Activated CD4-positive, CD25-positive, alpha-beta regulatory T cell treated with anti-CD3 and anti-CD28 coated beads, Interleukin-2, amount 50 U/mL, for 24 hours (primary cell): ENCODE measurements at regions not wholly inside any gene's neighbourhood (a gene's known extent, or its start where the extent isn't known, plus 50 kb on each side); places are given as distances from the start of the nearest gene placed in this dataset.
"Not testable (repeated sequence)": the region's sequence is repeated elsewhere in the genome, so short reads cannot be mapped to it uniquely, and the experiment has no call there.

Experiments used
- ATAC-seq, 2 donors: fragments of 150-1000 bp; cut with Tn5 transposase; one replicate each; pipeline ENCODE4 v1.10.0; 2021; ENCODE audit warnings: mild to moderate bottlenecking in 1 of 2, moderate library complexity in 1 of 2

DNA sequence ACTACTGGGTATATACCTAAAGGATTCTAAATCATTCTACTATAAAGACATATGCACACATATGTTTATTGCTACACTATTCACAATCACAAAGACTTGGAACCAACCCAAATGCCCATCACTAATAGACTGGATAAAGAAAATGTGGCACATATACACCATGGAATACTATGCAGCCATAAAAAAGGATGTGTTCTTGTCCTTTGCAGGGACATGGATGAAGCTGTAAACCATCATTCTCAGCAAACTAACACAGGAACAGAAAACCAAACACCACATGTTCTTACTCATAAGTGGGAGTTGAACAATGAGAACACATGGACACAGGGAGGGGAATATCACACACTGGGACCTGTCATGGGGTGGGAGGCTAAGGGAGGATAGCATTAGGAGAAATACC lies 249.0 kb downstream of the SLCO4C1 start:
- not testable (repeated sequence) for ATAC-seq

DNA sequence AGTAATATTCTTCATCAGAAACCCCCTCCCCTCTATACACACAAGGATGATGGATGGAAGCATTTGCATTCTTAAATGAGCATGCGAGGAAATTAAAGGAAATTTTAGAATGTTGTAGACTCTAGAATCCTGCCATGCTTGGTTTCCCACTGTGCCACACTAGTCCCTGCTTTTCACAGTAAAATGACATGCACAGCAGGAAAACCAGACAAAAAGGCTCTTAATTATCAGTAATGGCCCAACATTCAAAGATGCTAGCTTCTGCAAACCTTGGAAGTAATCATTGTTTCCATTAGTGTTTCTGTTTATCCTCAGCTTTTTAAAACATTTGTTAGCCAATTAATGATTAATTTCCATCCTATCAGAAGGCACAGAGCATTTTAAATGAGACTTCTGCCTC lies 255.8 kb downstream of the SLCO4C1 start:
- no peak for ATAC-seq

DNA sequence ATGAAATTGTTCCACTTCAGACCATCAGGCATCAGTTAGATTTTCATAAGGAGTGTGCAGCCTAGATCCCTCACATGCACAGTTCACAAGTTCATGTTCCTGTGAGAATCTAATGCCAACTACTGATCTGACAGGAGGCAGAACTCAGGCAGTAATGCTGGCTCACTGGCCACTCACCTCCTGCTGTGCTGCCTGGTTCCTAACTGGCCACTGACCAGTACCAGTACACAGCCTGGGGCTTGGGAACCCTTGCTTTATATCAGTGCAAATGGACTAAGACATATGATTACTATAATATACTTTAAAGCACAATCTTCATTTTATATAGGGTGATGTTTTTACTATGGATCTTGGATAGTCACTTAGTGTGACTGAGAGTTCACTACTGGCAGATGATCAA lies 259.2 kb downstream of the SLCO4C1 start:
- no peak for ATAC-seq

DNA sequence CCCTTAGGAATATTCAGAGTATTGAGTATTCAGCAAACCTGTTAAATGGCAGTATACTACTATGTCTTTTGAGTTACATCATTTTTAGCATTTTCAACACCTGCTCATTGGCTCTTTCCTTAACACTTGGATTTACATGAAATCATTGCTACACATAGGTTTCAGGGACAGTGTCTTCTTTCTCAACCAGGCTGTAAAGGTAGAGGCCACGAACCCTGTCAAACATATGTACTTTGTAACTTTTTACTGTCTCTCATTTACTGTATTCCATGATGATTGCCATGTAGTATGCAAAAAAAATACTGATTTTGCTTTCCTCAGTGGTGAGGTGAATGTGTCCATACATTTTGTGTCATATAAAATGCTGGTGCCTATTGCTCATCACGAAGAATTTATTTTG lies 264.4 kb downstream of the SLCO4C1 start:
- ATAC-seq: no peak

DNA sequence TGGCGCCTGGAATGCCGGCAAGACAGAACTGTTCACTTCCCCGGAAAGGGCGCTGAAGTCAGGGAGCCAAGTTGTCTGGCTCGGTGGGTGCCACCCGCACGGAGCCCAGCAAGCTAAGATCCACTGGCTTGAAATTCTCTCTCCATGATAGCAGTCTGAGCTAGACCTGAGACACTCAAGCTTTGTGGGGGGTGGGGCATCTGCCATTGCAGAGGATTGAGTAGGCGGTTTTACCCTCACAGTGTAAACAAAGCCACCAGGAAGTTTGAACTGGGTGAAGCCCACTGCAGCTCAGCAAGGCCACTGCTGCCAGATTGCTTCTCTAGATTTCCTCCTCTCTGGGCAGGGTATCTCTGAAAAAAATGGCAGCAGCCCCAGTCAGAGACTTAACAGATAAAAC lies 277.4 kb downstream of the SLCO4C1 start:
- no peak for ATAC-seq

DNA sequence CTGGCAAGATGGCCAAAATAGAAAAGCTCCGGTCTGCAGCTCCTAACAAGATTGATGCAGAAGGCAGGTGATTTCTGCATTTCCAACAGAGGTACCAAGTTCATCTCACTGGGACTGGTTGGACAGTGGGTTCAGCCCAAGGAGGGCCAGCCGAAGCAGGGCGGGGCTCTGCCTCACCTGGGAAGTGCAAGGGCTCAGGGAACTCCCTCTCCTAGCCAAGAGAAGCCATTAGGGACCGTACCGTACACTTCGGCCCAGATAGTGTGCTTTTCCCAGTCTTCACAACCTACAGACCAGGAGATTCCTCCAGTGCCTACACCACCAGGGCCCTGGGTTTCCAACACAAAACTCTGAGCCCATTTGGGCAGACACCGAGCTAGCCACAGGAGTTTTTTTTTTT lies 277.8 kb downstream of the SLCO4C1 start:
- no peak for ATAC-seq

DNA sequence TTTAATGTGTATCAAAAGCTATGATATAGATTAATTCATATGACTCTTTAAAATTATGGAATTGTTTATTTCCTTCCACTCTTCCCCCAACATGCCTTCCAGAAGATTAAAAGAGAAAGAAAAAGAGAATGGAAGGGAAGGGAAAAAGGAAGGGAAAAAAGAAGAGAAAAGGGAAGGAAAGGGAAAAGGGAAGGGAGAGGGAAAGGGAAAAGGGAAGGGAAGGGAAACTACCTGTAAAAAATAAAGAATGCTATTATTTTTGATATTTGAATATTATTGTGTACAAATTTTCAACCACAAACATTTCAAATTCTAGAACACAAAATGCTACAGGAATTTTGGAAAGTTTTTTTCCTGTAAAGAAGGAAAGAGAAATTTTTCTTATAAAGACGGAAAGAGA lies 281.7 kb downstream of the SLCO4C1 start:
- no peak for ATAC-seq

DNA sequence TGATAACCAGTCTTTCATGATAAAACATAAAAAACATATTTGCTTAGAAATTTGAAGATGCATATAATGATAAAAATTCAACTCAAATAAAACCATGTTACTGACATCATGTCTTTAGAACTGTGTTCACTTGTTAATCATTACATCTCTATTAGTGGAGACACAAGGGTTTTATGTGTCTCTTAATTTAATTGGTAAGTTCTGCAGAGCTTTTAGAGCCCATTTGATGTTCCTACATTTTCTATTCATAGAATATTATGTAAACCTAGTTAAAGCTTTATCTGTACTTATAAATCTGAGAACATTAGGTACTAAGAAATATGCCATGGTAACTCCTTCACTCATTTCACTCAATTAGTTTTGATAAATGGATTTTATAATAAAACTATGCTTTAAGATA lies 285.4 kb downstream of the SLCO4C1 start:
- ATAC-seq: no peak

DNA sequence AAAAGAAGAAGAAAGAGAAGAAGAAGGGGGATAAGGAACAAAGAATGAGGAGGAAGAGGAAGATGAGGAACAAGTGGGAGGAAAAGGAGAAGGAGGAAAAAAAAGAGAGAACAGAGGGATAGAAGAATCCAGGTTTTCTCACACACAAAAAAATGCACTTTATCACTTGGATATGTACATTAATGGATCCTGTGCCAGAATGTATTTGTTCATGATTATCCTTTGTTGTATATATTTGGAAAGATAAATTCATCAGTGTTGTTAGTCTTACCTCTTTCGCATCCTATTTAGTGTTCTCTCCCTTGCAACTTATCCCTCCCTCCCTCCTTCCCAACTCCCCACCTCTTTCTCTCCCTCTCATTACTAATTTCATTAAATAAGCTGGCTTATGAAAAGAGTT lies 298.8 kb downstream of the SLCO4C1 start:
- ATAC-seq: no peak

DNA sequence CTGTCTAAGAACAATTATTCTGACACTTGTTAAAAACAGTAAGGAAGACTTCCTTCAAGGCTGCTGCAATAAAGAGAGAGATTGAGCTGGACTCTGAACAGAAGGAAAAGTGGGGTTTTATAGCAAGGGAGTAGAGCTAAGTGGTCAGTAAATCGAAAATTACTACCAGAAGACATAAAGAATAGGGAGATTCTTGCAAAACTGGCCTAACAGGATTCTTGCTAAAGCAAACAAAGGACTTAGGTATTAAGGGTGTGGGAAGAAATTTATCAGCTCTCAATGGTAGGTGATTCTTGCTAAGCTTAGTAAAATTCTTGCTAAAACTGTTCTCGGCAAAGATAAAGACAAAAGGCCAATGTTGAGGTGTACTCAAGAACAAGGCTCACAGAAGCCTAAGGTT lies 300.5 kb downstream of the SLCO4C1 start:
- ATAC-seq: no peak

DNA sequence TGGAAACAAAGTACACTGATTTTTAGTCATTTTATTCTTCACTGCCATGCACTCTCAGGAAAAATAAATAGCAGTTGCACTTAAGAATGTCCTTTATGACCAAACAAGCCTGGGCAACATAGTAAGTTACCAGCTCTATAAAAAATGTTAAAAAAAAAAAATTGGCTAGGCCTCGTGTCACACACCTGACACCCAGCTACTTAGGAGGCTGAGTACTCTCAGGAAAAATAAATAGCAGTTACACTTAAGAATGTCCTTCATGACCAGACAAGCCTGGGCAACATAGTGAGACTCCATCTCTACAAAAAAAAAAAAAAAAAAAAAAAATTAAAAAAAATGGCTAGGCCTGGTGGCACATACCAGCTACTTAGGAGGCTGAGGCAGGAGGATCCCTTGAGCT lies 304.6 kb downstream of the SLCO4C1 start:
- ATAC-seq: no peak

DNA sequence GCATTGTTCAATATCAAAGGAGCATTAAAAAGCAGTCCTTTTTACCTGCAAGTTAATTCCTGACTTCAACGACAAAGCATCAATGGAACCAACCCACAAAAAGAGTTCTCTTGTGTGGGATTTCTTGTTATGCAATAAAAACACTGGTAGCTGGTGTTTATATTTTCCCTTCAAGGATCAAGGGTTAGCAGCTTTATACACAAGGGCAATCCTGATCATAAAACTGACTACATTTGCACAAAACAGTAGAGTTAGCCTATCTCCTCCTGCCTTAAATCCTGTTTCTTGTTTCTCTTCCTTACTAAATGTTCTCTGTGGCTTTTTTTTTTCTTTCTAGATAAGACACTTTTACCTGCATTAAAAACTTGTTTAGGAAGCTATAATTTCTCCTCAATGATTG lies 306.4 kb downstream of the SLCO4C1 start:
- ATAC-seq: no peak

DNA sequence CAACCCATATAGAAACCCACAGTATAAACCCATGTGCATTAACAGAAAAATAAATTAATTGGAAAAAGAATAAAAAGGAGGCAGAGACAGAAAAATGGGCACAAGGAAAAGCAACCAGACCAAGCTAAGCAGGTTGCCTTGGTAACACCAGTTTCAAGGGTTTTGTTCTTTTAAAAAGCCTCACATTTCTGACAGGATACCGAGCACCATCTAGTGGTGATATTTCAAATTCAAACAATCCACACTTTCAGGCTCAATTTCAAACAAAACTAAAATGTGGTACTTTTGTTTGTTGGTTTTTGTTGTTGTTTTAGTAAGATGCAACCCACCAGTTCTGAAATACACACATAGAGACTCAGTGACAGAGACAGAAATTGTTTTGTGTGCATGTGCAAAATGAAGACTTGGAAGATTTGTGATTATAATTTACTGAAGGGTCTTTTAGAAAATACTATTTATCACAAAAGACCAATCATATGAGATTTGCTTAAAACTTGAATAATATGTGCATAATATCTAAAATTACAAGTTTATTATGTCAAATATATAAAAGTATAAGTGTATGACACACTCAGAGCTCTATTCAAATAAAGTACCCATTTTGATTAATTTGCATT lies 318.2 kb downstream of the SLCO4C1 start:
- ATAC-seq: no peak

DNA sequence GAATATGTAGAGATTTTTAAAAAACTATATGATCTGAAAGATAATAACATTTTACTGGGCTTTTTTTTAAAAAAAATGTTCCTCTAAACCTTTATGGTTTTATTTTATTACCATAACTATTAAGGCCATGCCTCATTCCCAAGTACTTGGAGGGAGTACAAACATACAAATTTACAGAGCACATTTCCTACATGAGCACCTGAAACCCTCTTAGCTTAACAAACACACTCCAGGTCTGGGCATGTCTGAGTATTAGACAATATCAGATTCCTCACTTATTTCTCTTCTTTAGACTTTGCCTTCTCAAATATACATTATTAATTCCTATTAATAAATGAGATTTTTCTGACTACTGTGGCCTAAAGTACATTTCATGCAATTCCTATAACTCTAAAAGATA lies 319.2 kb downstream of the SLCO4C1 start:
- ATAC-seq: no peak

DNA sequence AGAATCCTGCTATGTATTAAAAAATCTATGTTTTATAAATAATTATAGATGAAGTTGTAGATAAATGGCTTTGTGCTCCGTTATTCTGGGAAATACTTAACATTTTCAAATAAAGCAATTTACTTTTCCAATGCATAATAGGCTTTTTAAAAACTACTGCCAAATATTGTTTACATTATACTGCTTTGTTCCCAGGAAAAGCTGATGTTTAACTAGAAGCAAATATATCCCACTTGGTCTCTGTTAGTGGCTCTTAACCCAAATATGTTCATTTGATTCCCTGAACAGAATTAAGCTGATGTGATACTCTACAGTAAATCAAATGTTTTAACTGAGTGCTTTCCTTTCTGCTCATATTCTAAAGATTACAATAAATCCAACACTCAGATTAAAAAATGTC lies 326.3 kb downstream of the SLCO4C1 start:
- ATAC-seq: no peak

DNA sequence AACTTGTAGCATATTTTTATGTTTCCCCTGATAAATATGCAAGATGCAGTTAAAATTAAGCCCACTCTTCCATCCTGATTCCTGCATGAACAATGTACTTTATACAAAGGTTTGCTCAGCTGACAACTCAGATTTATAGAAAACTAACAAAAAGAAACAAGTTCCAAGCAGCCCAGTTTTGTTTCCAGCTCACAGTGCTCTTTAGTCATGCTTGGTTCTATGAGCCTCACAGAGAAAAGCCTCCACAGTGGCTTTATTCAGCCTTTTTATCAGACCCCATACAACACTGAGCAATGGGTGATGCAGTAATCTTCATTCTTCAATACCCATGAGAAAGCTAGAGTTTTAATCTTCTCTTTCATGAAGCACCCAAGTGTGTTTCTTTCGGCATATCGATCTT lies 329.6 kb downstream of the SLCO4C1 start:
- ATAC-seq: no peak

DNA sequence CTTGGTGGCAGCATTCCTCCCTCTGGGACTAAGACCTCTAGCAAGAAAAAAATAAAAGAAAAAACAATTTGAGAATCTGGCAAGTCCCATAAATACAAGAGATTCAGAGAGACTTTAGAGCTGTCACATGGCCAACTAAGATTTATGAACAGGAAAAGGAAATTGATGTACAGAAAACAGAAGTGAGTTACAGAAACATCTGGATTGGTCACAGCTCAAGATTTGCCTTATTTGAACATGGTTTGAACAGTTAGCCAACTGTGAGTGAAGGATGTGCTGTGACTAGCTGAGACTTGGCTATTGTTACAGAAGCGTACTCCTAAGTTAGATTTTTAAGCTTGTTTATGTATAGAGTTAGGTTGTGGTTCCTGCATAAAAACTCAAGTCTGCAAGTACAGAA lies 340.2 kb downstream of the SLCO4C1 start:
- ATAC-seq: no peak

DNA sequence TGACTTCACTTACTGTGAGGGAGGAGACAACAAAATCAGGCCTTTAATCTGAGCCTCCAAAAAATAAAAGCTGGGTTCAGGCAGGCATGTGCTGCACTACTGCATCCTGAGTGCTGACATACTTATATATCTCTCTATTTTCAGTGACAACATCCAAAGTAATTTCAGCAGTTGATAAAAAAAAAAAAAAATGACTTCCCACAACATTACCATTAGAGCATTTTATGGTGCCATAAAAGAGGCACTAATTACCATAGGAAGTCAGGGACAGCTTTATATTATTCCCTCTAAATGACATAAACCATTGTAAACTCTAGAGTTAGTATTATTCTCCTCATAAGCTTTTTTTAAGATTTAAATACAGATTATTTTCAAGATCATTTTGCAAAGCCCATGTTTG lies 346.1 kb downstream of the SLCO4C1 start:
- ATAC-seq: no peak

DNA sequence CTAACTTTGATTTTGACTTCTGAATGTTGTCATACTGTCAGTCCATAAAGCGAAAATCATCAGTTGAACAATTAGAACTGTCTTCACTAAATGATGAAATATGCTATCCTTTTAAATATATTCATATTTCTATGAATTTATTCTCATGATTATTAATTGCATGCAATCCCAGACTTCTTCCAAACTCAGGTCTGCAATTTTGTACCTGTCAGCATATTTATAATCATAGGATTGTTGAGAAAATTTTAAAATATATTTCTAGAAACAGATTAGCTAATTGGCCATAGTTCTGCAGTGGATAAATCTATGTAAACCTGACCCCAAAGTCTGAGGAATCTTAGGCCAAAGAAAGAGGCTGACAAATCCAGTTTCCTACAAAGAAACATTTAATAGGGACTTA lies 347.5 kb downstream of the SLCO4C1 start:
- ATAC-seq: no peak

DNA sequence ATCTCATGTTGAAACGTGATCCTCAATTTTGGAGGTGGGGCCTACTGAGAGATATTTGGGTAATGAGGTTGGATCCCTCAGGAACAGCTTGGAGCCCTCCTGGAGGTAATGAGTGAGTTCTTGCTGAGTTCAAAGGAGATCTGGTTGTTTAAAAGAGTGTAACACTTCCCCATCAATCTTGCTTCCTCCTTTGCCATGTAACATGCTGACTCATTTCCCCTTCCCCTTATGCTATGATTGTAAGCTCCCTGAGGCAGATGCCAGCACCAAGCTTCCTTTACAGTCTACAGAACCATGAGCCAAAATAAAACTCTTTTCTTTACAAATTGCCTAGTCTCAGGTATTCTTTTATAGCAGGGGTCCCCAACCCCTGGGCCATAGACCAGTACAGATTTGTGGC lies 352.3 kb downstream of the SLCO4C1 start:
- no peak for ATAC-seq

DNA sequence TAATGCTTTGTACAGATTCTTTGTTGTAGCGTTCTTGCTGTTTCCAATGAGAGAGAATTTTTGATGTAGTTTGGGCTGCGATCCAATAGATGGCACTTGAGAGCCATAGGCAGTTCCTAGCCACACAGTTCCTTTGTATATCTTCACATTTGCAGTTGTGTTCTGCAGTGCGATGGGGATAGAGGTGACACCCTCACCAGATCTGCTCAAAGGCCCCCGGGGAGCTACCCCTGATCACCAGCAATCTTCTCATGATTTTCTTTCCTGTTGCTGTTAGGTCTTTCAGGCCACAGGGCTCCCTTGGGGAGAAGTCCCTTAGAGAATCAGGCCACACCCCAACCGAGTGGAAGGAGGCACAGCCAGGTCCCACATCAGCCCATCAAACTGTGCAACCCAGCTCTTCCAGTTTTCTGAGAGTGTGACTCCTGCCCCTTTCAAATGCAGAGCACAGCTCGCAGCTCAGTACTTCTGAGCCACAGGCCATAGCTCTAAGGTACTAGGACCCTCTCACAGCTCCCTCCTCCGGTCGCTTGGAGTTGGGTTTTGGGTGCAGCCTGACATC lies 353.7 kb downstream of the SLCO4C1 start:
- no peak for ATAC-seq

DNA sequence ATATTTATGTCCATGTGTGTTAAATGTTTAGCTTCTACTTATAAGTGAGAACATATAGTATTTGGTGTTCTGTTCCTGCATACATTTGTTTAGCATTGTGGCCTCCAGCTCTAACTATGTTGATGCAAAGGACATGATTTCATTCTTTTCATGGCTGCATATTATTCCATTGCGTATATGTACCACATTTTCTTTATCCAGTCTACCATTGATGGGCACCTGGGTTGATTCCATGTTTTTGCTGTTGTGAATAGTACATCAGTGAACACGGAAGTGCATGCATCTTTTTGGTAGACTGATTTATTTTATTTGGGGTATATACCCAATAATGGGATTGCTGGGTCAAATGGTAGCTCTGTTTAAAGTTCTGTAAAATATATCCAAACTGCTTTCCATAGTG lies 359.0 kb downstream of the SLCO4C1 start:
- no peak for ATAC-seq

DNA sequence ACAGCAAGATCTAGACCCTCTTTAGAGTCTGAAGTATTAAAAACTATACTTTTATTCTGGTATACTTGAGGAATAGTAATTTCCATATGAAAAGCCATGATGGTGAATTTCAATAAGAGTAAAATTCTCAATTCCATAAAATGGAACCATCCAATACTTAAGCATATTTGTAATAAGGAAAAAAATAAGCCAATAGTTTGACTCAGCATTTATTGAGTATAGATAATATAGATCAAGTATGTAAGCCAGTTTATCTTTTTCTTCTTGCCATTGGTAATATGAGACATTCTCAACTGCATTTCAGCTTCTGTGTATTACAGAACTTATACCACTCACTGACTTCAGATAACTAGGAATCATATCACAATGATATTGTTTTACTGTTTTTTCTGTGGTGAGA lies 361.0 kb downstream of the SLCO4C1 start:
- no peak for ATAC-seq

DNA sequence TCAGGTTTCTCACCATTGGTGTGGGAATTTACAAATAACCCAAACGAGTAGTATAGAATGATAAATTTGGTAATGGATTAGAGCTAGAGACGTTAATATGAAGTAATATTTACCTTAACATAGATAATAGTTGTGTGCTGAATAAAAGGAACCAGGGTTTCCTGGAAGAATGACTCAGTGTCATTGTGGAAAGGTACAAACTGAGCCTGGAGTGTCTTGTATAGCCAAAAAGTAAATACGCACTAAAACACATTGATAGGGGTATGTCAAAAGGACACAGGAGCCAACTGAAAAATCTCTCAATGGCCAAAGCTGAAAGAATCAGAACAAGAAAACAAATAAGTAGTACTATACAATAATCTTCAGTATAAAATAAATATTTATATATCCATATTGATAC lies 363.5 kb downstream of the SLCO4C1 start:
- ATAC-seq: no peak

DNA sequence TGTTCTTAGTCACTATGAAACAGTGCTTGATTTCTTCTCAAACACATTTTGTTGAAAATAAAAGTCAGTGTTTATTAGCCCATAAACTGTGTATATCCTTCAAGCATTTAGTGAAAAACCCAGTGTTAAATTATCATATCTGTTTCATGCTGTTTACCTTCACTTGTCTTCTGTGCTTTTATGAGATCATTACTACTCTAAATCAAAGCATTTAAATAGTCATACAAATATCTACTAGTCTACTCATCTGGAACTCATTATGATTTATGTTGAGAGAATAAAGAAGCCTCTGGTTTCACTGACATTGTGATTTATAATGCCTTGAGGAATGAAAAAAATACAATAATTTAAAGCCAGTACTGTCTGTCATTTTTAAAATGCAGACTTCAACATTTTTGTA lies 366.5 kb downstream of the SLCO4C1 start:
- no peak for ATAC-seq
